ENCODE measurements at regions not wholly inside any gene's neighbourhood (a gene's known extent, or its start where the extent isn't known, plus 50 kb on each side); places are given as distances from the start of the nearest gene placed in this dataset.

DNA sequence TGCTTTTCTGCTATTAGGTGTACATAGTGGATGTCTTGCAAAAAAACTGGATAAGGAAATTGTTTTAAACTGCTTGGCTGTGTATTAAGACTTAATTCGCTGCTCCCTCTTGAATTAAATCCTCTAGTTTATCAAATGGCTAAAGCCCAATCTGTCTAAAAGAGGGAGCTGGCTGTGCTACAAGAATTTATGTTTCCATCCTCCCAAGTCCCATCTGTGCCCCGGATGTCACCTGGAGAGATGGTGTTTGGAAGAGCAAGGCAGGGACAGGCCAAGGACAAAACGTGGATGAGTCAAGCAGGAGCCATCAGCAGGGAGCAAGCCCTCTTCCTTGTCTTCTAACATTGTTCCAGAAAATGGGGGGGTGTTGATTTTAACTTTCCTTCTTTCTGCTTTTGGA, 171.3 kb upstream of the LCORL start:
- TF ChIP-seq, protein P1, sequence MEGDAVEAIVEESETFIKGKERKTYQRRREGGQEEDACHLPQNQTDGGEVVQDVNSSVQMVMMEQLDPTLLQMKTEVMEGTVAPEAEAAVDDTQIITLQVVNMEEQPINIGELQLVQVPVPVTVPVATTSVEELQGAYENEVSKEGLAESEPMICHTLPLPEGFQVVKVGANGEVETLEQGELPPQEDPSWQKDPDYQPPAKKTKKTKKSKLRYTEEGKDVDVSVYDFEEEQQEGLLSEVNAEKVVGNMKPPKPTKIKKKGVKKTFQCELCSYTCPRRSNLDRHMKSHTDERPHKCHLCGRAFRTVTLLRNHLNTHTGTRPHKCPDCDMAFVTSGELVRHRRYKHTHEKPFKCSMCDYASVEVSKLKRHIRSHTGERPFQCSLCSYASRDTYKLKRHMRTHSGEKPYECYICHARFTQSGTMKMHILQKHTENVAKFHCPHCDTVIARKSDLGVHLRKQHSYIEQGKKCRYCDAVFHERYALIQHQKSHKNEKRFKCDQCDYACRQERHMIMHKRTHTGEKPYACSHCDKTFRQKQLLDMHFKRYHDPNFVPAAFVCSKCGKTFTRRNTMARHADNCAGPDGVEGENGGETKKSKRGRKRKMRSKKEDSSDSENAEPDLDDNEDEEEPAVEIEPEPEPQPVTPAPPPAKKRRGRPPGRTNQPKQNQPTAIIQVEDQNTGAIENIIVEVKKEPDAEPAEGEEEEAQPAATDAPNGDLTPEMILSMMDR (IDR thresholded peaks at IDR 0.05 in 8 of 11, conservative IDR thresholded peaks at IDR 0.05 in 3 of 11), result no peak
- no peak for TF ChIP-seq POLR2A (IDR thresholded peaks at IDR 0.05)
- no peak for TF ChIP-seq POLR2AphosphoS5 (IDR thresholded peaks at IDR 0.05)
